LNCaP clone FGC (cell line): ENCODE measurements at regions not wholly inside any gene's neighbourhood (a gene's known extent, or its start where the extent isn't known, plus 50 kb on each side); places are given as distances from the start of the nearest gene placed in this dataset.

Experiments
- DNase-seq: peaks from one replicate; pipeline ENCODE4 v3.0.0-alpha.2; 2011; ENCODE audit warnings: low read depth
- H3K4me3 ChIP-seq: 2 replicates; pipeline ENCODE4 v1.5.1; 2011; ENCODE audit warnings: mild to moderate bottlenecking, low read depth, low read length, control low read depth
- TF ChIP-seq, protein P1 (sequence below): IDR thresholded peaks from 2 replicates; pipeline ENCODE4 v1.5.1; 2012; ENCODE audit warnings: mild to moderate bottlenecking; ENCODE audit not compliant: control insufficient read depth, insufficient read depth; ENCODE audit errors: extremely low read depth

DNA sequence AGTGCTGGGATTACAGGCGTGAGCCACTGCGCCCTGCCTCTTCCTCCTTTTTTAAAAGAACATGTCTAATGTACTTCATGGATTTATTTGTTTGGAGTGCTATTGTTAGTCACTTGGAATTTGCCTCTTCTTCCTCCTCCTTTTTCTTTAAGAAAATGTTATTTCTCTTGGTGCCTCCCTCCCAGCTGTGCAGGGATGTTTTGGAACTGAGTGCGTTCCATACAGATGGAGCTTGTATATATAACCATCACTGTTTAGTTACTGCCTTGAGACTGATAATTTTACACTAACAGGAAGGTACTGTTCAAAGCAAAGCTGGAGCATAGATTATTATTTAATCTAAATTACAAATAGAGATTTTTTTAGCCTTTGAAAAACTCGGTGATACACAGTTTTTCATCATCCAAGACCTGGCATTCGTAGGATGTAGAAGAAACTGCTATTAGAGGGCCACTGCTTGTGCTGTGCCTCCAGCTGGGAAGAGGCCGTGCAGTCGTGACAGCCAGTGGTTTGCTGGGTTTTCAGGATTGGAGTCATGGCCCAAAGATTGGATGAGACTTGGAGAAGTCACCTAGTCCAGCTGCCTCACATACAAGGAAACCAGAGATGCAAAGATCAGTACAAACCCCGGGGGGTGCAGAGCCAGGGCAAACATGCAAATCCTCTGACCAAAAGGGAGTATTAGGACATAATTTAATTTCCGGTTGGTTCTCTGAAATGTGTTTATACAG, 123.1 kb downstream of the PLEKHG1 start:
- TF ChIP-seq, protein P1, sequence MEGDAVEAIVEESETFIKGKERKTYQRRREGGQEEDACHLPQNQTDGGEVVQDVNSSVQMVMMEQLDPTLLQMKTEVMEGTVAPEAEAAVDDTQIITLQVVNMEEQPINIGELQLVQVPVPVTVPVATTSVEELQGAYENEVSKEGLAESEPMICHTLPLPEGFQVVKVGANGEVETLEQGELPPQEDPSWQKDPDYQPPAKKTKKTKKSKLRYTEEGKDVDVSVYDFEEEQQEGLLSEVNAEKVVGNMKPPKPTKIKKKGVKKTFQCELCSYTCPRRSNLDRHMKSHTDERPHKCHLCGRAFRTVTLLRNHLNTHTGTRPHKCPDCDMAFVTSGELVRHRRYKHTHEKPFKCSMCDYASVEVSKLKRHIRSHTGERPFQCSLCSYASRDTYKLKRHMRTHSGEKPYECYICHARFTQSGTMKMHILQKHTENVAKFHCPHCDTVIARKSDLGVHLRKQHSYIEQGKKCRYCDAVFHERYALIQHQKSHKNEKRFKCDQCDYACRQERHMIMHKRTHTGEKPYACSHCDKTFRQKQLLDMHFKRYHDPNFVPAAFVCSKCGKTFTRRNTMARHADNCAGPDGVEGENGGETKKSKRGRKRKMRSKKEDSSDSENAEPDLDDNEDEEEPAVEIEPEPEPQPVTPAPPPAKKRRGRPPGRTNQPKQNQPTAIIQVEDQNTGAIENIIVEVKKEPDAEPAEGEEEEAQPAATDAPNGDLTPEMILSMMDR: no peak
- DNase-seq: no peak
- H3K4me3 ChIP-seq: no peak overlapping the region

DNA sequence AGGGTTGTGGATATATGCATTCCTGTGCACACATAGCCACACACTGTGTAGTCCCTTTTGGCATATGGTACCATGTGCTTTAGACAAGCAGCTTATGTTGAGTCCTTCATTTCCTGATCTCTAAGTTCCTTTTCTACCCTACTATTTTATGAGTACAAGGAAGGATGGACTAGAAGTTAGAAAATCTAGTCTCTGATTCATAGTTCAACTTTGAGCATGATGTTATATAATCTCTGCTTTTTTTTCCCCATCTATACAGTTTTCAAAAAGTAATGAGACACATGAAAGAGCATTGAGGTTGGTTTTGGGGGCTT, 123.6 kb downstream of the PLEKHG1 start:
- TF ChIP-seq, protein P1: no peak
- H3K4me3 ChIP-seq: no peak overlapping the region
- no peak for DNase-seq

DNA sequence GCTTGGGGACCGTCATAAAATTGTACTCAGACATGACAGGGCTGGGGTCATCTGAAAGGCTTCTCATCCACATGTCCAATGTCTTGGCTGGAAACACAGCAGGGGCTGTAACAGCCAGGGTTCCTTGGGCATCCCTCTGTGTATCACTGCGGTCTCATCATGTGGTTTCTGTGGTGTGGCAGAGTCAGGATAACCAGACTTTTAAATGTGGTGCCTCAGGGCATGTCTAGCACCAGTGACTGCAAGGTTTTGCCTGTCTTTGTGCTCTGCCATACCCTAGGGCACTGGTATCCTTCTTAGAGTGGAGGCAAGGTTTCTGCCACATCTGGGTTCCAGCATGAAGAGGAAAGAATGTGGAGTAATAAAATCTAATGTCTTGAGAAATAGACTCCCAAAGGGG, 124.2 kb downstream of the PLEKHG1 start:
- DNase-seq: no peak
- no peak overlapping the region for H3K4me3 ChIP-seq
- TF ChIP-seq, protein P1: no peak

DNA sequence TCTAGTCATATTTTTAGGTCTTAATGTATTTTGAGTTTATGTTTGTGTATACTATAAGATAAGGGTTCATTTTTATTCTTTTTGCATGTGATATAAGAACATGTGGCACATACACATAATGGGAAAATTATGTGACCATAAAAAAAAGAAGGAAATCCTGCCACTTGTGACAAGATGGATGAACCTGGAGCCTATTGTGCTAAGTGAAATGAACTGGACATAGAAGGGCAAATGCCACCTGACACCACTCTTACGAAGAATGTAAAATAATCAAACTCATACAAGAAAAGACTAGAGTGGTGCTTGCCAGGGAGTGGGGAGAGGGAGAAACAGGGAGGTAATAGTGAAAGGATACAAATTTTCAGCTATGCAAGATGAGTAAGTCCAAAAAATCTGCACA, 126.1 kb downstream of the PLEKHG1 start:
- TF ChIP-seq, protein P1: no peak
- no peak for DNase-seq
- no peak overlapping the region for H3K4me3 ChIP-seq

DNA sequence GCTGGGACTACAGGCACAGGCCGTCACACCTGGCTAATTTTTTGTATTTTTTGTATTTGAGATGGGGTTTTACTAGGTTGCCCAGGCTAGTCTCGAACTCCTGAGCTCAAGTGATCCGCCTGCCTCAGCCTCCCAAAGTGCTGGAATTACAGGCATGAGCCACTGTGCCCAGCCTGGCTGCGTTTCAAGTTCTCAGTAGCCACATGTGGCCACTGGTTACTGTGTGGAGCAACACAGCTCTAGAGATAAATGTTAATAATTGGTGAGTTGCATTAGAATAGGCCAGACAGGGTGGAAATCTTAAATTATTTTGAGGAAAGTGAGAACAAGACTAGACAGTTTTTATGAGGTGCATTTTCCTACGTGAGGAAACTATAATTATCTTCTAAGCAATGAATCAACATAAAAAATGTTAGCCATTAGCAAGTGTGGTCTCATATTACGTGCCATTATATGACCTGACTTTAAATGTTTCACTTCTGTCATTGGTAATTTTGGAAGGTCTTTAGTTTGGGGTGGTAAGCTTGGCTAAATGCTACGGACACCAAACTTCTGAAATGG, 129.6 kb downstream of the PLEKHG1 start:
- H3K4me3 ChIP-seq: no peak overlapping the region
- DNase-seq: no peak
- TF ChIP-seq, protein P1: no peak

DNA sequence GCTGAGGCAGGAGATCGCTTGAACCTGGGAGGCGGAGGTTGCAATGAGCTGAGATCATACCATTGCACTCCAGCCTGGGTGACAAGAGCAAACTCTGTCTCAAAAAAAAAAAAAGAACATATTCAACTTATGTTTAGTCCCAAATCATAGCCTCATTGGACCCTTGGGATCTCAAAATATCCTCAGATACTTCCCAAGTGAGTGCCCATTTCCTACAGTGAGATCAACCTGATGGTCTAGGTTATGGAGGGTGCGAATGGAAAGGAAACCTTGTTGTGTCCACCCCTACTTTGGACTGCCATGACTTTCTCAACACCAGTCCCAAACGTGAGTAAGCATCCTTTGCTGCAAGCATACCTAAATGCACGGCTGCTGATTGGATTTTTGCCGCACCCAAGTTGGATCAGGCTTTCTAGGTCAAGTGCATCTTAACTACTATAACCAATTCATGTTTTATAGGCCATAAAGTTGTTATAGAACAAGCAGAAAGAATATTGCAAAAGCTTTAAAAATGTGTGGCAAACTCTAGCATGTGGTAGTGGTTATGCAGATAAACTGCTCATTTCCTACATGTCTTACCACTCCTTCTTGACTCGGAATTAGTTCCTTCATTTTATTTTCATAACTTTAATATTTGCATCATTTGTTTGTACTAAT, 131.2 kb downstream of the PLEKHG1 start:
- DNase-seq: no peak
- TF ChIP-seq, protein P1: no peak
- no peak overlapping the region for H3K4me3 ChIP-seq
